Heart left ventricle (tissue), 16 donors: ENCODE measurements at regions not wholly inside any gene's neighbourhood (a gene's known extent, or its start where the extent isn't known, plus 50 kb on each side); places are given as distances from the start of the nearest gene placed in this dataset.
"Not testable (repeated sequence)": the region's sequence is repeated elsewhere in the genome, so short reads cannot be mapped to it uniquely, and the experiment has no call there.

Experiments used
- ATAC-seq, 4 donors: fragments of 200-7000 bp; cut with Tn5 transposase; one replicate each; pipeline ENCODE4 v1.9.1; 2020 to 2022; ENCODE audit warnings: moderate library complexity in 4 of 4, mild to moderate bottlenecking in 3 of 4, moderate number of reproducible peaks in 1 of 4
- DNase-seq, 5 donors: peaks; one replicate each; pipeline ENCODE4 v3.0.0-alpha.2; 2020
- H3K27ac ChIP-seq, 12 donors: fragments of 200-600 bp; sonication (generic) in 4 of 12; one replicate each; pipeline versions ENCODE4 v1.5.0 to v1.8.0; 2016 to 2022; ENCODE audit warnings: mild to moderate bottlenecking in 2 of 12
- H3K27me3 ChIP-seq, 9 donors: fragments of 200-600 bp; sonication (generic) in 2 of 9; one replicate each; pipeline versions ENCODE4 v1.5.1 to v1.8.0; 2016 to 2022; ENCODE audit warnings: mild to moderate bottlenecking in 3 of 9
- H3K36me3 ChIP-seq, 9 donors: fragments of 200-600 bp; sonication (generic) in 2 of 9; one replicate each; pipeline versions ENCODE4 v1.5.0 to v1.8.0; 2018 to 2022; ENCODE audit warnings: mild to moderate bottlenecking in 2 of 9
- H3K4me1 ChIP-seq, 12 donors: fragments of 200-600 bp; sonication (generic) in 4 of 12; one replicate each; pipeline versions ENCODE4 v1.5.0 to v1.8.0; 2016 to 2022; ENCODE audit warnings: mild to moderate bottlenecking in 3 of 12
- H3K4me3 ChIP-seq, 12 donors: fragments of 200-600 bp; sonication (generic) in 4 of 12; one replicate each; pipeline versions ENCODE4 v1.5.0 to v1.8.0; 2017 to 2022; ENCODE audit warnings: mild to moderate bottlenecking in 9 of 12, moderate library complexity in 4 of 12
- H3K9me3 ChIP-seq, 12 donors: fragments of 200-600 bp; sonication (generic) in 4 of 12; one replicate each; pipeline versions ENCODE4 v1.5.0 to v1.8.0; 2016 to 2022; ENCODE audit warnings: mild to moderate bottlenecking in 1 of 12
- POLR2A ChIP-seq, 2 donors: fragments of 450-650 bp; IDR thresholded peaks; one replicate each; pipeline ENCODE4 v1.6.1; 2017; ENCODE audit warnings: antibody characterized with exemption in 2 of 2, mild to moderate bottlenecking in 2 of 2, moderate library complexity in 2 of 2
- WGBS, 4 donors: extraction: QIAGEN DNeasy Blood & Tissue Kit in 2 of 4; methylation state at CpG; one replicate each; pipeline versions ENCODE4 v1.1.5 to v1.1.7; 2013 to 2018; 5-methylcytosine and 5-hydroxymethylcytosine counted together
- intact Hi-C, 10 donors: fragments of 100-400 bp; cut with DNase I; formaldehyde crosslinking; loops; one replicate each; pipeline versions ENCODE4 v1.11.1 to v1.14.2; 2022
- TF ChIP-seq, protein P1 (sequence below), 12 donors: fragments of 200-600 bp; sonication (generic) in 4 of 12; IDR thresholded peaks; one replicate each; pipeline versions ENCODE4 v1.5.0 to v1.8.0; 2018 to 2022; ENCODE audit warnings: antibody characterized with exemption in 12 of 12, mild to moderate bottlenecking in 5 of 12
- donor health status: ischemic (EF 13 %, LVEDD 7.1; RV severe dilation, severe dysfunction).
- donor health status: healthy with polysubstance abuse.
- donor health status: DM: no; HTN: yes; CAD: no.
- donor health status: DM: no; HTN: no; CAD: no.
- donor health status: ischemic (EF 25% LVEDD 6.9; RV normal size, moderate dysfunction).
- donor health status: ischemic (EF 25% LVEDD 5.7; RV mildly dilated, moderate dysfunction).
- donor health status: healthy.
- donor health status: DM: yes; HTN: yes; CAD: no.
- donor health status: ischemic (EF 35%, LVEDD 5.7; RV mildly dilated, moderate dysfunction).
- donor health status: nonischemic (EF 11% LVEDD 7.7; RV severe dilation, severe dysfunction).
- donor health status: DM: yes; HTN: yes; CAD: no.
- donor health status: PGD.
- donor health status: ischemic (EF 29% LVEDD 5.4; RV normal size, mild dysfunction).
- donor health status: nonischemic (EF 23%, LVEDD 6.1; RV moderate dilation, normal function).

DNA sequence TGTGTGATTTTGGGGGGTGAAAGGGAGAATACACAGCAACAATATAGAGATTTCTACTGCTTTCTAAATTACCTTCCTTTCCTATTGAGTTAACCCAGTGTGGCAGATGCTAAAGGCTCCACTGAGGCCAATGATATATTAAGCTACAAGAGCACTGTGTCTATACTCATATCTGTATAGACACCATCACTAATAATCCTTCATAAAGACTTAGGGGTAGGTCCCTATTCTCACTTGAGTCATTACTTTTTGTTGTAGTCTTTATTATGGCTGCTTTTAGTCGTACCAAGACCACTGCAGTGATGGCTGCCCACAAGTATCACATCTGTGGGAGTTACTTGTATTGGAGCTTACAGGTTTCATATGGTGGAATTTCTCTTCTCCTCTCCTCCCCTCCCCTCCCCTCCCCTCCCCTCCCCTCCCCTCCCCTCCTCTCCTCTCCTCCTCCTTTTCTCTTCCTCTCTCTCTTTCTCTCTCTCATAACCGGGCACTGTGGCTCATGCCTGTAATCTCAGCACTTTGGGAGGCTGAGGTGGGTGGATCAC, 637.6 kb downstream of the ADCYAP1 start:
- DNase-seq (no peak), ATAC-seq (no peak)
- H3K27ac ChIP-seq: no peak overlapping the region
- no peak overlapping the region for H3K4me3 ChIP-seq
- TF ChIP-seq POLR2A (IDR thresholded peaks at IDR 0.05): no peak
- TF ChIP-seq, protein P1, sequence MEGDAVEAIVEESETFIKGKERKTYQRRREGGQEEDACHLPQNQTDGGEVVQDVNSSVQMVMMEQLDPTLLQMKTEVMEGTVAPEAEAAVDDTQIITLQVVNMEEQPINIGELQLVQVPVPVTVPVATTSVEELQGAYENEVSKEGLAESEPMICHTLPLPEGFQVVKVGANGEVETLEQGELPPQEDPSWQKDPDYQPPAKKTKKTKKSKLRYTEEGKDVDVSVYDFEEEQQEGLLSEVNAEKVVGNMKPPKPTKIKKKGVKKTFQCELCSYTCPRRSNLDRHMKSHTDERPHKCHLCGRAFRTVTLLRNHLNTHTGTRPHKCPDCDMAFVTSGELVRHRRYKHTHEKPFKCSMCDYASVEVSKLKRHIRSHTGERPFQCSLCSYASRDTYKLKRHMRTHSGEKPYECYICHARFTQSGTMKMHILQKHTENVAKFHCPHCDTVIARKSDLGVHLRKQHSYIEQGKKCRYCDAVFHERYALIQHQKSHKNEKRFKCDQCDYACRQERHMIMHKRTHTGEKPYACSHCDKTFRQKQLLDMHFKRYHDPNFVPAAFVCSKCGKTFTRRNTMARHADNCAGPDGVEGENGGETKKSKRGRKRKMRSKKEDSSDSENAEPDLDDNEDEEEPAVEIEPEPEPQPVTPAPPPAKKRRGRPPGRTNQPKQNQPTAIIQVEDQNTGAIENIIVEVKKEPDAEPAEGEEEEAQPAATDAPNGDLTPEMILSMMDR (IDR thresholded peaks at IDR 0.05): no peak
- H3K27me3 ChIP-seq: no peaks in the 10 kb centered on the region
- H3K4me1 ChIP-seq: no peaks in the 10 kb centered on the region
- intact Hi-C loops: no loop called here
- 70 to 91% (median 76%) methylated on average over 2 of the region's 2 CpGs for WGBS, 4 donors
- no peaks in the 10 kb centered on the region for H3K36me3 ChIP-seq
- no peaks in the 10 kb centered on the region for H3K9me3 ChIP-seq

DNA sequence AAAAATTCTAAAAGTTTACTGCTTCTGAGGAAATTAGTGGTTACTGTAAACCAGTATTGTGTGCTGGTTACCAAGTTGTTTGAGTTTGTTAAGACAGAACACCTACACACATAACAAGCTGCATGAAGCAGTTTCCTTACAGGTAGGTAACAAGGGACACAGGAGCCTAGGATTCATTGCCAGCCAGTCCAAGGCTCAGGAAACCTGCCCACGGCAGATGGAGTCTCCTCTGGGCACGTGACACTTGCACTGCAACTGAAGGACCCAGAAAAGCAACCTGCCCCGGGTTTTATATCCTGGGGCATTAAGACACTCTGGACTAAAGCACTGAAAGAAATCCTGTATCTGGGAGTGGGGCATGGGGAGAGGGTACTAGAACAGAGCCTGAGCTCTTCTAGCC, 639.3 kb downstream of the ADCYAP1 start:
- Histone ChIP-seq H3K4me1 (no peaks in the 10 kb centered on the region), H3K9me3 (no peaks in the 10 kb centered on the region), H3K27me3 (no peaks in the 10 kb centered on the region), H3K27ac (no peak overlapping the region), H3K4me3 (no peak overlapping the region), H3K36me3 (no peaks in the 10 kb centered on the region)
- TF ChIP-seq, protein P1 (IDR thresholded peaks at IDR 0.05): no peak
- TF ChIP-seq POLR2A (IDR thresholded peaks at IDR 0.05): no peak
- intact Hi-C loops: no loop called here
- DNase-seq (no peak), ATAC-seq (no peak)
- whole genome bisulfite sequencing, 4 donors: 52 to 67% (median 60%) methylated on average over 3 of the region's 3 CpGs

DNA sequence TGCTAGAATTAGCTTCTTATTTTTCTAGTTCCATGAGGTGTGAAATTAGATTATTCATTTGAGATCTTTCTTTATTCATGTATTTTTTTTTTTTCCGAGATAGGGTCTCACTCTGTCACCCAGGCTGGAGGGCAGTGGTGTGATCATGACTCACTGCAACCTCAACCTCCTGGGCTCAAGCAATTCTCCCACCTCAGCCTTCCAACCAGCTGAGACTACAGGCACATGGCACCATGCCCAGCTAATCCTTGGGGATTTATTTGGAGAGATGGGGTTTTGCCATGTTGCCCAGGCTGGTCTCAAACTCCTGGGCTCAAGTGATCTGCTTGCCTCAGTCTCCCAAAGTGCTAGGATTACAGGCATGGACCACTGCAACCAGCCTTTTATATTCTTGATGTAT, 653.0 kb downstream of the ADCYAP1 start:
- DNase-seq, H3K9me3 ChIP-seq, H3K27ac ChIP-seq, H3K27me3 ChIP-seq, ATAC-seq, intact Hi-C loops, H3K4me1 ChIP-seq, H3K4me3 ChIP-seq, H3K36me3 ChIP-seq: not testable (repeated sequence)
- 61 to 84% (median 74%) methylated on average over 1 of the region's 1 CpG for WGBS, 4 donors

DNA sequence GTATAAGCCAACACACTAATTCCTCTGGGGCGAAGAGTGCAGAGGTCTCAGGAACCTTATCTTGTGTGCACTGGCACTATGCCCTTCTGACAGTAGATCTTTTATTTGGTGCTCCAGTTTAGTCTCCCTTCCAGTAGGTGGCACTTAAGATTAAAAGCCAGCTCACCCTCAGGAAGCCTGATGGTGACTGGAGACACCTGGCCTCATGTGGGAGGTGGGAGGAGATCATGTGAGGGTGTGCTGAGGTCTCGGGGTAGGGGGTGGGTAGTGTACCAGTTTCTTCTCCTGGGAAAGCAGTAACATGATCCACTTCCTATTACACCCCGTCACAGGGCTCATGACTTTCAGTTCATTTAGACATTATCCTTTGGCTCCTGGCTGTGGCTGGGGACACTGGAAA, 654.9 kb downstream of the ADCYAP1 start:
- Histone ChIP-seq H3K9me3 (peaks cover 0 to 7% (median 0%) of the 10 kb centered on the region in 12 donors), H3K27ac (no peak overlapping the region), H3K4me1 (no peaks in the 10 kb centered on the region), H3K4me3 (no peak overlapping the region), H3K27me3 (peaks cover 0 to 2% (median 0%) of the 10 kb centered on the region in 9 donors), H3K36me3 (no peaks in the 10 kb centered on the region)
- intact Hi-C loops: no loop called here
- TF ChIP-seq, protein P1 (IDR thresholded peaks at IDR 0.05): no peak
- TF ChIP-seq POLR2A (IDR thresholded peaks at IDR 0.05): no peak
- ATAC-seq: peak in 1 of 4 donors; percentile 20
- WGBS, 4 donors: 48 to 63% (median 59%) methylated on average over 3 of the region's 3 CpGs
- DNase-seq: no peak

DNA sequence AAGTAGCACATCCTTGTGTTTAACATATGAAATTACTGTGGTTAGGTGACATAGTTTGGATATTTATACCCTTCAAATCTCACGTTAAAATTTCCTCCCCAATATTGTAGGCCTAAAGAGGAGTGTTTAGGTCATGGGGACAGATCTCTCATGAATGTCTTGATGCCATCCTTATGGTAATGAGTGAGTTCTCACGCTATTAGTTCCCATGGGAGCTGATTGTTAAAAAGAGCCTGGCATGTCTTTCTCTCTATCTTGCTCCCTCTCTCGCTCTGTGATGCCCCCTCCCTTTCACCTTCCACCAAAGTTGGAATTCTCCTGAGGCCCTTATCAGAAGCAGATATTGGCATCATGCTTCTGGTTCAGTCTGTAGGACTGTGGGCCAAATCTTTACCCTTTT, 660.1 kb downstream of the ADCYAP1 start:
- peaks cover 0 to 7% (median 0%) of the 10 kb centered on the region in 9 donors for H3K27me3 ChIP-seq
- no peaks in the 10 kb centered on the region for H3K9me3 ChIP-seq
- H3K36me3 ChIP-seq: no peaks in the 10 kb centered on the region
- DNase-seq: no peak
- no peaks in the 10 kb centered on the region for H3K4me1 ChIP-seq
- H3K4me3 ChIP-seq: no peak overlapping the region
- TF ChIP-seq, protein P1 (IDR thresholded peaks at IDR 0.05): no peak
- TF ChIP-seq POLR2A (IDR thresholded peaks at IDR 0.05): no peak
- no peak overlapping the region for H3K27ac ChIP-seq
- 37 to 46% (median 45%) methylated on average over 3 of the region's 3 CpGs for WGBS, 4 donors
- intact Hi-C loops: no loop called here
- ATAC-seq: no peak
